Keratinocyte (primary cell): ENCODE measurements at regions not wholly inside any gene's neighbourhood (a gene's known extent, or its start where the extent isn't known, plus 50 kb on each side); places are given as distances from the start of the nearest gene placed in this dataset.

ENCODE experiments used
- EZH2 ChIP-seq: IDR thresholded peaks from one replicate; pipeline ENCODE4 v1.6.1; 2012; ENCODE audit warnings: inconsistent platforms, mild to moderate bottlenecking, low read length, moderate library complexity
- TF ChIP-seq, protein P1 (sequence below), 3 experiments: IDR thresholded peaks in 1 of 3; conservative IDR thresholded peaks in 1 of 3; optimal IDR thresholded peaks in 1 of 3; 2 replicates in 2 of 3; 3 replicates in 1 of 3; pipeline versions ENCODE3 to v1.5.1; 2011; ENCODE audit warnings: low read length in 3 of 3, mild to moderate bottlenecking in 3 of 3, moderate library complexity in 2 of 3, control low read depth in 1 of 3, inconsistent platforms in 1 of 3; ENCODE audit not compliant: insufficient read depth in 2 of 3; ENCODE audit errors: extremely low read depth in 1 of 3

DNA sequence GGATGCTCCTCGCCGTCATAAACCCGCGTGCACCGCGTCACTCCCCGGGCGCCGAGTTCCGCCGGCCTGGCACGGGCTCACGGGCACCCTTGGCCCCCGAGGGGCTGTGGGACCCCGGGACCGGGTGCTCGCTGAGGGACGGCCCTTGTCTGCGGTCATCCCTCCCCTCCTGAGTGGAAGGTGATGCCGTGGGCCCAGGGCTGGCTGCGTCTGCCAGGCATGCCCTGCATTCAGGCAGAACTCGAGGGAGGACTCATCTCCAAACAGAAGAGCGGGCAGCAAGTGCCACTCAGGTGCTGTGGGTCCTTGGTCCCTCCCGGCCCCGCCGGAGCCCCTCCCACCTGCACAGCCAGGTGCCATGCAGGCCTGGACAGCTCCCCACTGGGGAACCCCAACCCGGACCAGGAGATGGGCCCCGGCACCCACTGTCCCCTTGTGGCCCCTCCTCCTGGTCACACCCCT lies 61.3 kb downstream of the UNCX start:
- TF ChIP-seq, protein P1, sequence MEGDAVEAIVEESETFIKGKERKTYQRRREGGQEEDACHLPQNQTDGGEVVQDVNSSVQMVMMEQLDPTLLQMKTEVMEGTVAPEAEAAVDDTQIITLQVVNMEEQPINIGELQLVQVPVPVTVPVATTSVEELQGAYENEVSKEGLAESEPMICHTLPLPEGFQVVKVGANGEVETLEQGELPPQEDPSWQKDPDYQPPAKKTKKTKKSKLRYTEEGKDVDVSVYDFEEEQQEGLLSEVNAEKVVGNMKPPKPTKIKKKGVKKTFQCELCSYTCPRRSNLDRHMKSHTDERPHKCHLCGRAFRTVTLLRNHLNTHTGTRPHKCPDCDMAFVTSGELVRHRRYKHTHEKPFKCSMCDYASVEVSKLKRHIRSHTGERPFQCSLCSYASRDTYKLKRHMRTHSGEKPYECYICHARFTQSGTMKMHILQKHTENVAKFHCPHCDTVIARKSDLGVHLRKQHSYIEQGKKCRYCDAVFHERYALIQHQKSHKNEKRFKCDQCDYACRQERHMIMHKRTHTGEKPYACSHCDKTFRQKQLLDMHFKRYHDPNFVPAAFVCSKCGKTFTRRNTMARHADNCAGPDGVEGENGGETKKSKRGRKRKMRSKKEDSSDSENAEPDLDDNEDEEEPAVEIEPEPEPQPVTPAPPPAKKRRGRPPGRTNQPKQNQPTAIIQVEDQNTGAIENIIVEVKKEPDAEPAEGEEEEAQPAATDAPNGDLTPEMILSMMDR (optimal IDR thresholded peaks at IDR 0.05 in 1 of 3, IDR thresholded peaks at IDR 0.05 in 1 of 3, conservative IDR thresholded peaks at IDR 0.05 in 1 of 3; ENCODE audit: extremely low read depth in 1 of 3, insufficient read depth in 2 of 3, low read length in 3 of 3) = no peak
- TF ChIP-seq EZH2 = no peak
